Endothelial cell of umbilical vein (primary cell): ENCODE measurements at regions not wholly inside any gene's neighbourhood (a gene's known extent, or its start where the extent isn't known, plus 50 kb on each side); places are given as distances from the start of the nearest gene placed in this dataset.

Experiments used
- CTCF ChIP-seq, 2 donors: IDR thresholded peaks; 1 replicate in 1 of 2; 2 replicates in 1 of 2; pipeline ENCODE4 v1.5.1; 2011; ENCODE audit warnings: low read length in 2 of 2, mild to moderate bottlenecking in 2 of 2, moderate library complexity in 2 of 2, control low read depth in 1 of 2, inconsistent platforms in 1 of 2, low read depth in 1 of 2; ENCODE audit not compliant: insufficient read depth in 1 of 2; ENCODE audit errors: extremely low read depth in 1 of 2
- FOS ChIP-seq: IDR thresholded peaks from 2 replicates; pipeline ENCODE4 v1.6.1; 2011; ENCODE audit warnings: mild to moderate bottlenecking, low read length, moderate library complexity, borderline replicate concordance; ENCODE audit not compliant: insufficient read depth
- GATA2 ChIP-seq: IDR thresholded peaks from 2 replicates; pipeline ENCODE4 v1.7.0; 2011; ENCODE audit warnings: low read depth, mild to moderate bottlenecking, moderate library complexity, mixed read lengths, low read length; ENCODE audit not compliant: insufficient read length, insufficient read depth
- POLR2A ChIP-seq: IDR thresholded peaks from 2 replicates; pipeline ENCODE4 v1.6.1; 2012; ENCODE audit warnings: low read depth, mild to moderate bottlenecking, control low read depth, low read length
- POLR2AphosphoS5 ChIP-seq: IDR thresholded peaks from 2 replicates; pipeline ENCODE4 v1.6.1; 2012; ENCODE audit warnings: low read depth, mild to moderate bottlenecking, control low read depth, low read length, moderate library complexity; ENCODE audit not compliant: insufficient read depth

GRCh38 chr2:173762864-173763263, 202.3 kb downstream of the SP3 start:
- no peak for TF ChIP-seq CTCF (IDR thresholded peaks at IDR 0.05; ENCODE audit: extremely low read depth in 1 of 2, insufficient read depth in 1 of 2, low read depth in 1 of 2, low read length in 2 of 2)
- no peak for TF ChIP-seq FOS
- TF ChIP-seq GATA2: no peak
- TF ChIP-seq POLR2AphosphoS5: no peak
- TF ChIP-seq POLR2A: no peak
